ENCODE measurements at regions not wholly inside any gene's neighbourhood (a gene's known extent, or its start where the extent isn't known, plus 50 kb on each side); places are given as distances from the start of the nearest gene placed in this dataset.

DNA sequence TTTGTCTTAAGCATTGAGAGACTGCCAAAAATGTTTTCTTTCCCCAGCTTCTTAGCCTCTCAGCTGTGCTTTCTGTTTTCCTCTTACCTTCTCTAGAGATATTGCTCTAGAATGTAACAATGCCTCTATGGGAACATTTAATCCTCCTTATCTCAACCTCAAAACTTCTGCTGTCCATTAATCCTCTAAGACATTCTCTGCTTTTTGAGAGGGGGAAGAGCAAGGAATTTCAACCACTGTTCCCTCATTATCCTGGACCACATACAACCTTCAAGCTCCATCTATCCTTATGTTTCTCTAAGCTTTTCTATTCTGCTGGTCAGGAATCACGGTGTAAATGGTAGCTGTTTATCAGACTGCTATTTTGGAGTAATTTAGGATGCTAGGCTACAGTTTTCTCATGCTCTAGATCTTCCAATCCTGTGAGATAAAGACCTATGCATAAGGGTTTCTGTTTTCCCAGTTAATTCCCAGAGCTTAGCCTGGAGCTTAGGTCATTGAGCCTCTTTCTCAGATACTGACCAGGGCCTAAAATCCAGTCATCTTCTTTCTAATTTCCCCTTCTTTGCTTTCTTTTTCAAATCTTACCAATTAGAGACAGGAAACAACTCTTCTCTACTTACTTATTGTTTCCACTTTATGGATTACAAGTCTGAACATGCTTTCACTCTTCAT, 282.0 kb downstream of the CALCRL start:
- TF ChIP-seq, protein P1, sequence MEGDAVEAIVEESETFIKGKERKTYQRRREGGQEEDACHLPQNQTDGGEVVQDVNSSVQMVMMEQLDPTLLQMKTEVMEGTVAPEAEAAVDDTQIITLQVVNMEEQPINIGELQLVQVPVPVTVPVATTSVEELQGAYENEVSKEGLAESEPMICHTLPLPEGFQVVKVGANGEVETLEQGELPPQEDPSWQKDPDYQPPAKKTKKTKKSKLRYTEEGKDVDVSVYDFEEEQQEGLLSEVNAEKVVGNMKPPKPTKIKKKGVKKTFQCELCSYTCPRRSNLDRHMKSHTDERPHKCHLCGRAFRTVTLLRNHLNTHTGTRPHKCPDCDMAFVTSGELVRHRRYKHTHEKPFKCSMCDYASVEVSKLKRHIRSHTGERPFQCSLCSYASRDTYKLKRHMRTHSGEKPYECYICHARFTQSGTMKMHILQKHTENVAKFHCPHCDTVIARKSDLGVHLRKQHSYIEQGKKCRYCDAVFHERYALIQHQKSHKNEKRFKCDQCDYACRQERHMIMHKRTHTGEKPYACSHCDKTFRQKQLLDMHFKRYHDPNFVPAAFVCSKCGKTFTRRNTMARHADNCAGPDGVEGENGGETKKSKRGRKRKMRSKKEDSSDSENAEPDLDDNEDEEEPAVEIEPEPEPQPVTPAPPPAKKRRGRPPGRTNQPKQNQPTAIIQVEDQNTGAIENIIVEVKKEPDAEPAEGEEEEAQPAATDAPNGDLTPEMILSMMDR (IDR thresholded peaks at IDR 0.05; ENCODE audit: insufficient read depth, low read length) = no peak
- TF ChIP-seq, protein P2, sequence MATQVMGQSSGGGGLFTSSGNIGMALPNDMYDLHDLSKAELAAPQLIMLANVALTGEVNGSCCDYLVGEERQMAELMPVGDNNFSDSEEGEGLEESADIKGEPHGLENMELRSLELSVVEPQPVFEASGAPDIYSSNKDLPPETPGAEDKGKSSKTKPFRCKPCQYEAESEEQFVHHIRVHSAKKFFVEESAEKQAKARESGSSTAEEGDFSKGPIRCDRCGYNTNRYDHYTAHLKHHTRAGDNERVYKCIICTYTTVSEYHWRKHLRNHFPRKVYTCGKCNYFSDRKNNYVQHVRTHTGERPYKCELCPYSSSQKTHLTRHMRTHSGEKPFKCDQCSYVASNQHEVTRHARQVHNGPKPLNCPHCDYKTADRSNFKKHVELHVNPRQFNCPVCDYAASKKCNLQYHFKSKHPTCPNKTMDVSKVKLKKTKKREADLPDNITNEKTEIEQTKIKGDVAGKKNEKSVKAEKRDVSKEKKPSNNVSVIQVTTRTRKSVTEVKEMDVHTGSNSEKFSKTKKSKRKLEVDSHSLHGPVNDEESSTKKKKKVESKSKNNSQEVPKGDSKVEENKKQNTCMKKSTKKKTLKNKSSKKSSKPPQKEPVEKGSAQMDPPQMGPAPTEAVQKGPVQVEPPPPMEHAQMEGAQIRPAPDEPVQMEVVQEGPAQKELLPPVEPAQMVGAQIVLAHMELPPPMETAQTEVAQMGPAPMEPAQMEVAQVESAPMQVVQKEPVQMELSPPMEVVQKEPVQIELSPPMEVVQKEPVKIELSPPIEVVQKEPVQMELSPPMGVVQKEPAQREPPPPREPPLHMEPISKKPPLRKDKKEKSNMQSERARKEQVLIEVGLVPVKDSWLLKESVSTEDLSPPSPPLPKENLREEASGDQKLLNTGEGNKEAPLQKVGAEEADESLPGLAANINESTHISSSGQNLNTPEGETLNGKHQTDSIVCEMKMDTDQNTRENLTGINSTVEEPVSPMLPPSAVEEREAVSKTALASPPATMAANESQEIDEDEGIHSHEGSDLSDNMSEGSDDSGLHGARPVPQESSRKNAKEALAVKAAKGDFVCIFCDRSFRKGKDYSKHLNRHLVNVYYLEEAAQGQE (IDR thresholded peaks at IDR 0.05; ENCODE audit: insufficient replicate concordance, low read depth) = no peak
- no peak for TF ChIP-seq POLR2AphosphoS5 (IDR thresholded peaks at IDR 0.05; ENCODE audit: low read depth)
- TF ChIP-seq SPI1 (IDR thresholded peaks at IDR 0.05; ENCODE audit: borderline replicate concordance, low read depth) = no peak
